DMS 273 treated with DMSO at 0.1 percent for 48 hours (cell line): ENCODE measurements at regions not wholly inside any gene's neighbourhood (a gene's known extent, or its start where the extent isn't known, plus 50 kb on each side); places are given as distances from the start of the nearest gene placed in this dataset.

Experiments
- DNase-seq: peaks from one replicate; lab custom pipeline; 2025; lab: John Stamatoyannopoulos, UW

- DNase-seq: no peak
Observed at GRCh38 chr20:57805747-57806146, 95.9 kb upstream of the PMEPA1 start.

DNA sequence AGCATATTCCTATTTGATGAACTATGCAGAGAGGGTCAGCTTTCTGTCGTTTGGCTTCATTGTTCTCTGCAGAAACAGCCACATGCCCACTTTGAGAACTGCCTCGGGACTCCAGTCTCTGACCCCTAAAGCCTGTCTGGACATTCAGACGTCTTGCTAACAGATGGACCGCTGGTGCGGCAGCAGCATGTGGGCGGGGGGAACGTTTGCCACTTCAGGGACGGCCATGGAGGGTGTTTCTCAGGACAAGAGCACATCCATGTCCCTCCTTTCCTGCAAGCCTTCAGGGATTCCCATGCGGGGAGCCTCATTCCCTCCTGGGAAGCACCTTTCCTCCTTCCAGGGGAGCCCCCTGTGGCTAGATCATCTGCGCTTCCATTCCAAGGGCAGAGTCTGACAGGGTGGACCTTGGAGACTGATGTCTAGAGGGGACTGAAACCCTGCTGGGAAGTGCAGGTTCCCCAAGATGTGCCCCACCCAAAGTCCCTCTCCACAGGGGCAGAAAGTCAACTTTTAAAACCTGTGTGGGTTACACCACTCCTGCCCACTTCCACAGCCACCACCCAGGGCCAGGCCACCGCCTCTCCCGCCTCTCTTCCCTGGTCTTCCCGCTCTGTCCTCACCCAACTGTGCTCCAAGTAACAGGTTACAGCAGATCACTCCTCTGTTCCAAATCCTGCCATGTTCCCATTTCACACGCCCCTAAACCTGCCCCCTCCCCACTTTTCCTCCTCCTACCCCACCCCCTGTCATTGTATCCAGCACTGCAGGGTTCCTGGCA, 94.8 kb upstream of the PMEPA1 start:
- no peak for DNase-seq

DNA sequence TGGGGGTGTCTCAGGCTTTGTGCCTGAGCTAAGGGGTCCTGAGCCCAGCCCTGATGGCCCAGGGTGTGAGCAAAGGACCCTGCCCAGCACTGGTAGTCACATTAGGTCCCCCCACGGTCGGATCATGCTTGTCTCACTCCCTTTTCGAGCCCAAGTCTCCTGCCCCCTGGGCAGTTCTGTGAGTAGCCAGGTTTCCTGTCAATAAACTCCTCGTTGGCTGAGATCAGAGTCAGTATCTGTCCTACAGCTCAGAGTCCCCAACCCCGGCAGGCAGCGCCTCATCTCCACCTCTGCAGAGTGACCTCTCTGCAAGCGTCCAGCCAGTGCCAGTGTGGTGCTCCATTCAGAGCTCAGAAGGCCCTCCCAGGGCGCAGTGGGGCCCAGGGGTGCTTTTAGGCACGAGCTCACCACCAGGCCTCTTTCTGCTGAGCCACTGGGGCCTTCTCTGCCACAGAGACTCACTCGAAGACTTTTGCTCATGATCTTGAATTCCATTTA, 93.7 kb upstream of the PMEPA1 start:
- DNase-seq: no peak

GRCh38 chr20:57802765-57803507, 93.1 kb upstream of the PMEPA1 start:
- DNase-seq: no peak

DNA sequence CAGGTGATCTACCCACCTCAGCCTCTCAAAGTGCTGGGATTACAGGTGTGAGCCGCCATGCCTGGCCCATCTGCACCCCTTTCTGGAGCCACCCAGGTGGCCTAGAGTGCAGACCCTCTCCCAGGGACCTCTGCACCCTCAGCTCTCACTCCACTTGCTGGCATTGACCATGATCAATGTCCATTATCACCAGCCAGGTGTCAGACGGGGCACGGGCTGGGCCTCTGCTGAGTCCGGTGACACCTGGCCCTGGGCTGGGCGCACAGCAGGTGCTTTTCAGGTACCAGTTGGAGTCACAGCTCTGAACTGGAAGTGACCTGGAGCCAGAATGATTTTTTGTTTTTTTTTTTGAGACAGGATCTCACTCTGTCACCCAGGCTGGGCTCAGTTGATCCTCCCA, 91.8 kb upstream of the PMEPA1 start:
- DNase-seq: no peak

DNA sequence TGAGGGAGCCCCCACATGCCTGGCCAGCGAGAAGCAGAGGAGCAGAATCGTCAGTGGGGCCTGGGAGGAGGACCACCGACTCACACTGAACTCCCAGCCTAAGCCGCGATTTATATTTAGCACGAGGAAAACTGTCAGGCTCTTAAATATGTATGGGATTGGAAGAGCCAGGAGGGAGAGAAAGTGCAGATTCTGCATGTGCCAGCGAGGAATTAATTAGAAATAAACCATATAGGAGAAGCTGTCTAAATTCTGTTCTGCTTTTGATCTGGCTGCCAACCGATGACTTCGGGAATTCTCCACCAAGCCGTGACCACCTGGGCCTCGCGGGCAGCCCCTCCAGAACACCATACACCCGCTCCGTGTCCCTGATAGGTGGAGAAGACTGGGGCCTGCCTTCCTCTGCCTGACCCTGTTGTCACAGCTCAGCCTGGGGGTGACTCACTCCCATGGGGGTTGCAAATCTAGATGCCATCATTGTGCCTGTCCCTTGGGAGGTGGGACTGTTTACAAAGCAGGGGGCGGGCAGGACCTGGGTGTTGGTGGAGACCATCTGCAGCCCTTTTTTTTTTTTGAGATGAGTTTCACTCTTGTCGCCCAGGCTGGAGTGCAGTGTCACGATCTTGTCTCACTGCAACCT, 91.1 kb upstream of the PMEPA1 start:
- DNase-seq: no peak

GRCh38 chr20:57797401-57797800, 87.6 kb upstream of the PMEPA1 start:
- DNase-seq: no peak

DNA sequence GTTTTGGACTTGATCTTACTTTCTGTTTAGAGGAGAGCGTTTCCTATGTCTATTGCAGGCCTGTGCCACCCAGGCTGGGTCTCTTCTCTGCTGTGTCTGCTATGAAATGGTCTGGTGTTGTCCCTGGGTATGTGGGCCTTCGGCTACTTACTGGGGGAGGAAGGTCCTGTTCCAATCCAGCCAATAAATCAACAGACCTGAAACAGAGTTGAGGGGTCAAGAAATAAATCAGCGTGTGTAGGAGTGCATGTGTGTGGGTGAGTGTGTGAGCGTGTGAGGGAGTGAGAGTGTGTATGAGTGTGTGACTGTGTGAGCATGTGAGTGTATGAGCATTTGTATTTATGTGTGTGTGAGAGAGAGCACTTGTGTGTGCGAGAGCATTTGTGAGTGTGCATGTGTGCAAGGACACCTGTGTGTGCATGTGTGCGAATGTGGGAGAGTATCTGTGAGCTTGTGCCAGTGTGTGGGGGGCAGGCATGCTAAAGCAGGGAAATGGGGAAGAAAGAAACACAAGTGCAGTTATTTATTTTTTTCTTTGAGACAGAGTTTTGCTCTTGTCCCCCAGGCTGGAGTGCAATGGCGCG, 86.3 kb upstream of the PMEPA1 start:
- DNase-seq: no peak

DNA sequence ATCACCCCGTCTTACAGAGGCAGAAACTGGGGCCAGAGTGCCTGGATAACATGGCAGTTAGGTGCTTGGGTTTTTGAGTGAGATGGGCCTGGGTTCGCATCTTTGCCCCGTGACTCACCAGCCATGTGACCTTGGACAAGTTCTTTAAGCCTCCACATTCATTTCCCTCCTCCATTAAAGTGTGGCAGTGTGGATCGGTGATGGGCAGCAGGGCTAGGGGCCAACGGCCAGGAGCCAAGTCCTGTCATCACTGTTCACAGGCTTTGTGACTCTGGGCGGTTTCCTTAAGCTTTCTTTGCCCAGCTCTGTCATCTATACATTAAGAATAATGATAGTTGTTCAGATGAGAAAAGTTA, 85.5 kb upstream of the PMEPA1 start:
- DNase-seq: no peak

- DNase-seq: no peak
Observed at GRCh38 chr20:57794600-57795341, 85.0 kb upstream of the PMEPA1 start.

GRCh38 chr20:57794036-57794435, 84.2 kb upstream of the PMEPA1 start:
- no peak for DNase-seq

GRCh38 chr20:57793421-57793820, 83.6 kb upstream of the PMEPA1 start:
- DNase-seq: no peak

DNA sequence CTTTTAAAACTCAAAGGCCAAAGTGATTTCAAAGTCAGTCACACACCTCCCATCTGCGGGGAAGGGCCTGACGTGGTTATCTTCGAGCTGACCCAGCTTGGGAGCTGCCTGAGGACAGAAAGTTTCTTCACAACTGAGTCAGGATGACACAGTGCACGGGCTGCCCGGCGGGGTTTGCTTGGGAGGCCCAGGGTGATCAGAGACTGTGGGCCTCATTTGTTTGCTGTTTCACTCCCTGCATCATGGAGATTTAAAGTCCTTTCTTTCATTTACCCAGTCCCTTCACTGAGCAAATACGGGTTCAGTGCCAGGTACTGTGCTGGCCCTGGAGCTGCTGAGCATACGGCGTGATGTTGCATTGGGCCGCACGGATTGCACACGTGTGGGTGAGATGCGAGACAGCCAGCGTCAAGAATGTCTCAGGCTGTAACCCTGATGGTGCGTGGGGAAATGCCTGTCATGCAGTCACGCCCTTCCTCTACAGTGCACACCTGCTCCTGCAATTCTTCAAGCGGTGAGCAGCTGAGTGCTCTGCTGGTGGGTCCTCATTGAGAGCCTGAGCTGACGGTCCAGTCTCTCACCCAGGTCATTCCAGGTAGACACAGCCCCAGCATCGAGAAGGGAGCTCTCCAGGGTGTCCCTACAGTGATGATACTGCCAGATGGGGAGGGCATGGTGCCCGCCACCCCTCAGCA, 82.7 kb upstream of the PMEPA1 start:
- DNase-seq: no peak

DNA sequence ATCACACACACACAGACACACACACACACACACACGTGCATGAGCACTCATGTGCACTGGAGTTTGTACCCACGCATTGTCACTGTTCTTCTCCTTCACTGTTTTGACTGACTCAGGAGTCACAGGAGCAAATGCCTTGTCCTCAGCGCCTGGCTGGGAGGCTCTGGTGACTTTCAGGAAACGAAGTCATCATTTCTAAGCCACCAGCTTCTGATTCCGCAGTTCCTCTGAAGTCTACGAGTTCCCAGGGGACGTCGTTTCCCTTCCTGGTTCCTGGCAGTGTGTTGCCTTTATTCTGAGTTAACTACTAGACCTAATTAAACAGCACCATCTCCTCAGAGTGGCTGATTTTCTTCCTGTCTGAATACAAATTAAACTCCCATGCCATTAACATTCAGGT, 82.2 kb upstream of the PMEPA1 start:
- DNase-seq: no peak

- no peak for DNase-seq
Observed at GRCh38 chr20:57791178-57791962, 81.6 kb upstream of the PMEPA1 start.

DNA sequence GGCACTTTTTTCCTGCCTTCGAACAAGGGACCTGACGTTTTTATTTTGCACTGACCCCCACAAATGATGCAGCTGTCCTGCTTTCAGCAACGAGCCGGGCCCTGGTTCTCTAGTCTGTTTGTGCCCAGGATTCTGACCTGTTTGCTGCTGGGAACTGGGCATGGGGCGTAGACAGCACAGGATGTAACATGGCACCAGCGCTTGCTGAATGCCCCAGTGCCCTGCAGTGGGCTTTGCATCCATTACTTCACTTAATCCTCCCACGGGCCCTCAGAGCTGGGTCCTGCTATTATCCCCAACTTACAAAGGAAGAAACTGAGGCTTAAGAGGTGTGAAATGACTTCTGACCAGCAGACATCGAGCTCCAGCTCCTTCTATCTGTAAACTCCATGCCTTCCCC, 80.4 kb upstream of the PMEPA1 start:
- DNase-seq: no peak

GRCh38 chr20:57788936-57789613, 79.3 kb upstream of the PMEPA1 start:
- DNase-seq: no peak

GRCh38 chr20:57787990-57788781, 78.4 kb upstream of the PMEPA1 start:
- DNase-seq: no peak
